Endothelial cell of umbilical vein (primary cell): ENCODE measurements at regions not wholly inside any gene's neighbourhood (a gene's known extent, or its start where the extent isn't known, plus 50 kb on each side); places are given as distances from the start of the nearest gene placed in this dataset.

ENCODE experiments used
- BruUV-seq: library from RNA; stranded (reverse); fragments of 400-500 nt; replicated peaks from 2 replicates; lab custom pipeline; 2021; lab: Mats Ljungman, UMichigan
- CTCF ChIA-PET: fragments of 300-600, 350-600 bp; sonication (Branson Sonifier 250); formaldehyde crosslinking; loops from one replicate; lab custom pipeline; 2021; ENCODE audit warnings: antibody characterized with exemption, inconsistent platforms; lab: Charles Lee
- POLR2A ChIA-PET: fragments of 300-600, 350-600 bp; sonication (Branson Sonifier 250); formaldehyde crosslinking; loops from one replicate; lab custom pipeline; 2021; ENCODE audit warnings: antibody characterized with exemption, inconsistent platforms; lab: Charles Lee
- DNase-seq: peaks from one replicate; pipeline ENCODE4 v3.0.0-alpha.2; 2011; ENCODE audit warnings: low read depth, low spot score
- FAIRE-seq: peaks from 2 replicates; lab custom pipeline; 2011; peaks lifted over from hg19 to GRCh38; lab: Jason Lieb, UNC
- H2AFZ ChIP-seq: 2 replicates; pipeline ENCODE4 v1.6.0; 2012; ENCODE audit warnings: low read depth, low read length, control low read depth, inconsistent platforms
- H3K27ac ChIP-seq: 2 replicates; pipeline ENCODE4 v1.5.1; 2011; ENCODE audit warnings: low read depth, mild to moderate bottlenecking, control low read depth, low read length, moderate library complexity; ENCODE audit not compliant: insufficient read depth
- H3K27me3 ChIP-seq, 2 experiments: 2 replicates each; pipeline versions ENCODE4 v1.6.0 to v1.6.1; 2011; ENCODE audit warnings: low read length in 2 of 2, mixed read lengths in 1 of 2; ENCODE audit not compliant: control insufficient read depth in 2 of 2, insufficient read depth in 2 of 2
- H3K36me3 ChIP-seq, 2 experiments: 2 replicates in 1 of 2; 3 replicates in 1 of 2; pipeline ENCODE4 v1.5.1; 2011; ENCODE audit warnings: low read length in 2 of 2, mild to moderate bottlenecking in 1 of 2, moderate library complexity in 1 of 2; ENCODE audit not compliant: control insufficient read depth in 2 of 2, insufficient read depth in 2 of 2; ENCODE audit errors: extremely low read depth in 1 of 2
- H3K4me1 ChIP-seq: 3 replicates; pipeline ENCODE4 v1.5.1; 2011; ENCODE audit warnings: mild to moderate bottlenecking, low read length; ENCODE audit not compliant: control insufficient read depth, insufficient read depth; ENCODE audit errors: extremely low read depth
- H3K4me2 ChIP-seq: 2 replicates; pipeline ENCODE4 v1.6.1; 2011; ENCODE audit warnings: low read length, control low read depth, mixed read lengths; ENCODE audit not compliant: insufficient read depth
- H3K4me3 ChIP-seq, 3 experiments: fragments of 200-600 bp in 1 of 3; sonication (generic), shearing (Covaris generic) in 1 of 3; replicated peaks in 1 of 3; 2 replicates each; pipeline ENCODE4 v1.5.1; 2011 to 2016; ENCODE audit warnings: control low read depth in 3 of 3, low read length in 3 of 3, mild to moderate bottlenecking in 2 of 3, inconsistent platforms in 1 of 3, low read depth in 1 of 3, moderate library complexity in 1 of 3; ENCODE audit not compliant: insufficient read depth in 1 of 3
- H3K79me2 ChIP-seq: 2 replicates; pipeline ENCODE4 v1.6.0; 2012; ENCODE audit warnings: low read length, inconsistent platforms; ENCODE audit not compliant: control insufficient read depth, insufficient read depth
- H3K9ac ChIP-seq: replicated peaks from 2 replicates; pipeline ENCODE3; 2011; ENCODE audit warnings: low read length, control low read depth; ENCODE audit not compliant: insufficient read depth; ENCODE audit errors: extremely low read depth
- H3K9me1 ChIP-seq: replicated peaks from 3 replicates; pipeline ENCODE4 v1.6.0; 2011; ENCODE audit warnings: mild to moderate bottlenecking, low read length; ENCODE audit not compliant: control insufficient read depth, insufficient read depth; ENCODE audit errors: extremely low read depth
- H3K9me3 ChIP-seq: replicated peaks from 2 replicates; pipeline ENCODE4 v1.5.1; 2012; ENCODE audit warnings: low read length, inconsistent platforms; ENCODE audit not compliant: control insufficient read depth, insufficient read depth
- H4K20me1 ChIP-seq: replicated peaks from 2 replicates; pipeline ENCODE3; 2011; ENCODE audit warnings: mild to moderate bottlenecking, low read length; ENCODE audit not compliant: control insufficient read depth, insufficient read depth; ENCODE audit errors: extremely low read depth
- CTCF ChIP-seq, 2 donors: IDR thresholded peaks; 1 replicate in 1 of 2; 2 replicates in 1 of 2; pipeline ENCODE4 v1.5.1; 2011; ENCODE audit warnings: low read length in 2 of 2, mild to moderate bottlenecking in 2 of 2, moderate library complexity in 2 of 2, control low read depth in 1 of 2, inconsistent platforms in 1 of 2, low read depth in 1 of 2; ENCODE audit not compliant: insufficient read depth in 1 of 2; ENCODE audit errors: extremely low read depth in 1 of 2
- EZH2 ChIP-seq: IDR thresholded peaks from 2 replicates; pipeline ENCODE4 v1.6.1; 2012; ENCODE audit warnings: borderline replicate concordance, low read depth, mild to moderate bottlenecking, moderate library complexity, low read length, inconsistent platforms; ENCODE audit not compliant: severe bottlenecking
- FOS ChIP-seq: IDR thresholded peaks from 2 replicates; pipeline ENCODE4 v1.6.1; 2011; ENCODE audit warnings: mild to moderate bottlenecking, low read length, moderate library complexity, borderline replicate concordance; ENCODE audit not compliant: insufficient read depth
- GATA2 ChIP-seq: IDR thresholded peaks from 2 replicates; pipeline ENCODE4 v1.7.0; 2011; ENCODE audit warnings: low read depth, mild to moderate bottlenecking, moderate library complexity, mixed read lengths, low read length; ENCODE audit not compliant: insufficient read length, insufficient read depth
- JUN ChIP-seq: IDR thresholded peaks from 2 replicates; pipeline ENCODE4 v1.6.1; 2011; ENCODE audit warnings: borderline replicate concordance, low read depth; ENCODE audit not compliant: insufficient read length, insufficient read depth
- MAX ChIP-seq: IDR thresholded peaks from 2 replicates; pipeline ENCODE4 v1.6.1; 2011; ENCODE audit not compliant: insufficient read depth, insufficient read length
- MYC ChIP-seq: IDR thresholded peaks from one replicate; pipeline ENCODE4 v1.6.1; 2011; ENCODE audit warnings: mild to moderate bottlenecking, low read depth, low read length
- POLR2A ChIP-seq: IDR thresholded peaks from 2 replicates; pipeline ENCODE4 v1.6.1; 2012; ENCODE audit warnings: low read depth, mild to moderate bottlenecking, control low read depth, low read length
- POLR2AphosphoS5 ChIP-seq: IDR thresholded peaks from 2 replicates; pipeline ENCODE4 v1.6.1; 2012; ENCODE audit warnings: low read depth, mild to moderate bottlenecking, control low read depth, low read length, moderate library complexity; ENCODE audit not compliant: insufficient read depth
- dilution Hi-C: fragments of 300-500 bp; cut with MboI; formaldehyde crosslinking; loops from one replicate; pipeline ENCODE4 v1.15.0; 2019; ENCODE audit warnings: low sequenced_read_pairs; ENCODE audit not compliant: extremely low pct_ligation_motif_present
- intact Hi-C: fragments of 100-400 bp; cut with micrococcal nuclease; formaldehyde crosslinking; loops from one replicate; pipeline ENCODE4 v1.10.0; 2022

DNA sequence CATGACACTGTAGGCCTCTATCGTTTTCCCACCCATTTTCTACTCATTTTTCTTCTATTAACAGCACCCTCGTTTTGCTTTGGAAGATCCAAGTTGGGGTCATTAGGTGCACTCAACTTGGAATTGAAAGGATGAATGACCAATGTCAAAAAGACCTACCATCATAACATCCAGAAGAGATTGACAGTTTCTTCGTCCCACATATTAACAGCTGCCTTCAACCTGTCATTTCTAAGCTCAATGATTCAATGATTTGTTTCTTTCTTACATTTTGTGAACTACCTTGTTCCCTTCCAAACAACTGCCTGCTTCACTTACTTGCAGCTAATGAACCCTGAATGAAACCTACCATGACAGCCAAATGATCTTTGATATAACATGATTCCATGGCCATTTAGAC is 224.0 kb upstream of the KCNH7 start:
- intact Hi-C loops (no loop called here), dilution Hi-C loops (no loop called here)
- Histone ChIP-seq H3K4me2 (no peak overlapping the region), H3K4me3 (no peak overlapping the region), H3K79me2 (no peaks in the 10 kb centered on the region), H3K9me1 (no peaks in the 10 kb centered on the region), H3K4me1 (no peaks in the 10 kb centered on the region), H3K9ac (no peak overlapping the region), H3K27ac (no peak overlapping the region), H3K27me3 (no peaks in the 10 kb centered on the region), H4K20me1 (no peaks in the 10 kb centered on the region), H2AFZ (no peak overlapping the region), H3K36me3 (no peaks in the 10 kb centered on the region), H3K9me3 (no peaks in the 10 kb centered on the region)
- POLR2A ChIA-PET = no interaction called here
- CTCF ChIA-PET = no interaction called here
- no TSS peak for BruUV-seq
- DNase-seq (no peak), FAIRE-seq (no peak)
- TF ChIP-seq GATA2 (no peak), MYC (no peak), JUN (no peak), FOS (no peak), POLR2A (no peak), CTCF (IDR thresholded peaks at IDR 0.05; ENCODE audit: extremely low read depth in 1 of 2, insufficient read depth in 1 of 2, low read depth in 1 of 2, low read length in 2 of 2) (no peak), MAX (no peak), POLR2AphosphoS5 (no peak), EZH2 (no peak)
